Neural cell (in vitro differentiated cells): ENCODE measurements at regions not wholly inside any gene's neighbourhood (a gene's known extent, or its start where the extent isn't known, plus 50 kb on each side); places are given as distances from the start of the nearest gene placed in this dataset.

Experiments used
- H2AFZ ChIP-seq: fragments of 200-600, 300-800 bp; sonication (generic), shearing (Covaris generic); 2 replicates; pipeline ENCODE4 v1.6.0; 2014; ENCODE audit warnings: low read depth, mild to moderate bottlenecking, antibody characterized with exemption, low read length, moderate library complexity
- H3F3A ChIP-seq: fragments of 200-600 bp; shearing (Covaris generic); 2 replicates; pipeline ENCODE4 v1.6.1; 2016; ENCODE audit warnings: mild to moderate bottlenecking, moderate library complexity, mixed read lengths, antibody characterized with exemption, low read length; ENCODE audit not compliant: insufficient read depth, poor library complexity, severe bottlenecking
- H3K27ac ChIP-seq: fragments of 200-600, 300-800 bp; sonication (generic), shearing (Covaris generic); 2 replicates; pipeline ENCODE4 v1.5.1; 2014; ENCODE audit warnings: mild to moderate bottlenecking, low read length, moderate library complexity
- H3K27me3 ChIP-seq: fragments of 300-800, 200-600 bp; sonication (generic), shearing (Covaris generic); 2 replicates; pipeline ENCODE4 v1.6.0; 2014; ENCODE audit warnings: mild to moderate bottlenecking, low read depth, low read length, moderate library complexity; ENCODE audit not compliant: insufficient read depth
- H3K36me3 ChIP-seq: fragments of 300-800, 200-600 bp; sonication (generic), shearing (Covaris generic); 2 replicates; pipeline ENCODE4 v1.5.1; 2014; ENCODE audit warnings: mild to moderate bottlenecking, antibody characterized with exemption, low read length, moderate library complexity; ENCODE audit not compliant: insufficient read depth
- H3K4me2 ChIP-seq: fragments of 300-800, 200-600 bp; sonication (generic), shearing (Covaris generic); 2 replicates; pipeline ENCODE4 v1.6.0; 2014; ENCODE audit warnings: mild to moderate bottlenecking, low read length
- H3K4me3 ChIP-seq: fragments of 300-800, 200-600 bp; sonication (generic), shearing (Covaris generic); 2 replicates; pipeline ENCODE4 v1.5.1; 2014; ENCODE audit warnings: mild to moderate bottlenecking, low read length, moderate library complexity
- H3K79me2 ChIP-seq: fragments of 200-600 bp; shearing (Covaris generic); replicated peaks from 2 replicates; pipeline ENCODE4 v1.6.0; 2014; ENCODE audit warnings: mild to moderate bottlenecking, low read length, moderate library complexity; ENCODE audit not compliant: insufficient read depth
- H3K9ac ChIP-seq: fragments of 300-800, 200-600 bp; sonication (generic), shearing (Covaris generic); 2 replicates; pipeline ENCODE4 v1.6.1; 2016; ENCODE audit warnings: mild to moderate bottlenecking, low read length, mixed read lengths
- H3K9me2 ChIP-seq: fragments of 200-600 bp; shearing (Covaris generic); 2 replicates; pipeline ENCODE4 v1.6.1; 2016; ENCODE audit warnings: mild to moderate bottlenecking, low read length, mixed read lengths; ENCODE audit not compliant: insufficient read depth
- H3K9me3 ChIP-seq: fragments of 200-600, 300-800 bp; sonication (generic), shearing (Covaris generic); 2 replicates; pipeline ENCODE4 v1.6.1; 2016; ENCODE audit warnings: mild to moderate bottlenecking, mixed run types, low read length, moderate library complexity, mixed read lengths
- H4K20me1 ChIP-seq: fragments of 200-600 bp; shearing (Covaris generic); 2 replicates; pipeline ENCODE4 v1.6.1; 2016; ENCODE audit warnings: mild to moderate bottlenecking, mixed run types; ENCODE audit not compliant: insufficient read depth
- CTCF ChIP-seq: fragments of 450-650 bp; IDR thresholded peaks from 2 replicates; pipeline ENCODE4 v1.5.1; 2014; ENCODE audit warnings: antibody characterized with exemption, mild to moderate bottlenecking, moderate library complexity; ENCODE audit not compliant: poor library complexity, severe bottlenecking
- EP300 ChIP-seq: fragments of 450-650 bp; conservative IDR thresholded peaks from 2 replicates; pipeline ENCODE4 v1.6.1; 2014; ENCODE audit warnings: antibody characterized with exemption, mild to moderate bottlenecking, moderate library complexity; ENCODE audit not compliant: poor library complexity, severe bottlenecking
- EZH2 ChIP-seq: fragments of 200-600, 300-800 bp; shearing (Covaris generic), sonication (generic); IDR thresholded peaks from 2 replicates; pipeline ENCODE4 v1.6.1; 2014; ENCODE audit warnings: antibody characterized with exemption, low read length, borderline replicate concordance, mild to moderate bottlenecking; ENCODE audit not compliant: insufficient read depth, poor library complexity, severe bottlenecking
- MXI1 ChIP-seq: fragments of 450-650 bp; conservative IDR thresholded peaks from 2 replicates; pipeline ENCODE4 v1.6.1; 2014; ENCODE audit warnings: antibody characterized with exemption, mild to moderate bottlenecking; ENCODE audit not compliant: poor library complexity, severe bottlenecking
- POLR2AphosphoS5 ChIP-seq: IDR thresholded peaks from 2 replicates; pipeline ENCODE4 v1.6.1; 2012
- RAD21 ChIP-seq: fragments of 450-650 bp; conservative IDR thresholded peaks from 2 replicates; pipeline ENCODE4 v1.6.1; 2014; ENCODE audit warnings: antibody characterized with exemption, mild to moderate bottlenecking, moderate library complexity
- REST ChIP-seq: IDR thresholded peaks from 2 replicates; pipeline ENCODE4 v1.6.1; 2012; ENCODE audit warnings: borderline replicate concordance
- SMC3 ChIP-seq: fragments of 450-650 bp; conservative IDR thresholded peaks from 2 replicates; pipeline ENCODE4 v1.6.1; 2014; ENCODE audit warnings: antibody characterized with exemption, mild to moderate bottlenecking, moderate library complexity; ENCODE audit not compliant: poor library complexity
- TAF1 ChIP-seq: IDR thresholded peaks from 2 replicates; pipeline ENCODE4 v1.6.1; 2012; ENCODE audit warnings: low read depth

GRCh38 chr4:136342666-136343065, 1189.6 kb downstream of the PCDH18 start:
- Histone ChIP-seq H3K4me2 (no peak overlapping the region), H3K36me3 (no peaks in the 10 kb centered on the region), H3K79me2 (no peaks in the 10 kb centered on the region), H4K20me1 (no peaks in the 10 kb centered on the region), H3K9me2 (no peaks in the 10 kb centered on the region), H2AFZ (no peak overlapping the region), H3K9ac (no peak overlapping the region), H3F3A (no peaks in the 10 kb centered on the region), H3K4me3 (no peak overlapping the region), H3K27ac (no peak overlapping the region), H3K27me3 (no peaks in the 10 kb centered on the region), H3K9me3 (no peaks in the 10 kb centered on the region)
- no peak for TF ChIP-seq RAD21
- TF ChIP-seq EP300 = no peak
- TF ChIP-seq SMC3 = no peak
- TF ChIP-seq MXI1 = no peak
- TF ChIP-seq EZH2 = no peak
- TF ChIP-seq REST = no peak
- no peak for TF ChIP-seq POLR2AphosphoS5
- no peak for TF ChIP-seq TAF1
- TF ChIP-seq CTCF = no peak

GRCh38 chr4:136337216-136337615, 1195.1 kb downstream of the PCDH18 start:
- Histone ChIP-seq H3F3A (no peaks in the 10 kb centered on the region), H3K9ac (no peak overlapping the region), H3K36me3 (no peaks in the 10 kb centered on the region), H3K27me3 (no peaks in the 10 kb centered on the region), H4K20me1 (no peaks in the 10 kb centered on the region), H3K9me2 (no peaks in the 10 kb centered on the region), H3K27ac (no peak overlapping the region), H3K9me3 (no peaks in the 10 kb centered on the region), H3K4me3 (no peak overlapping the region), H3K79me2 (no peaks in the 10 kb centered on the region), H3K4me2 (no peak overlapping the region), H2AFZ (no peak overlapping the region)
- TF ChIP-seq CTCF (no peak), SMC3 (no peak), EP300 (no peak), EZH2 (no peak), MXI1 (no peak), POLR2AphosphoS5 (no peak)
